ENCODE measurements at regions not wholly inside any gene's neighbourhood (a gene's known extent, or its start where the extent isn't known, plus 50 kb on each side); places are given as distances from the start of the nearest gene placed in this dataset.

- H3K4me1 ChIP-seq (ENCODE audit: insufficient read depth, low read length, poor library complexity, severe bottlenecking) = no peaks in the 10 kb centered on the region
- no peak for DNase-seq (ENCODE audit: low spot score)
- no peak overlapping the region for H3K27ac ChIP-seq (ENCODE audit: low read depth, low read length, poor library complexity, severe bottlenecking)
- ChIA-PET POLR2A (ENCODE audit: low non-redundant PET) (no interaction called here), CTCF (no interaction called here)
- H3K9me3 ChIP-seq (ENCODE audit: low read depth, low read length, poor library complexity, severe bottlenecking) = no peaks in the 10 kb centered on the region
- no peak overlapping the region for H3K4me3 ChIP-seq (ENCODE audit: low read depth, low read length, poor library complexity, severe bottlenecking)
- intact Hi-C loops (cut with micrococcal nuclease; ENCODE audit: unreplicated experiment) = no loop called here
- no peaks in the 10 kb centered on the region for H3K36me3 ChIP-seq (ENCODE audit: insufficient read depth, low read length, poor library complexity, severe bottlenecking)
- peaks cover 30% of the 10 kb centered on the region for H3K27me3 ChIP-seq (replicated peaks; ENCODE audit: insufficient read depth, low read depth, low read length, poor library complexity)
- BruUV-seq (replicated peaks) = no TSS peak
- TF ChIP-seq CTCF (conservative IDR thresholded peaks at IDR 0.05; ENCODE audit: low read depth, low read length) (no peak), EZH2 (IDR thresholded peaks at IDR 0.05; ENCODE audit: borderline replicate concordance, low read depth, low read length, poor library complexity, severe bottlenecking) (no peak)
Observed at GRCh38 chr15:39363761-39364586, 216.9 kb upstream of the THBS1 start.

- intact Hi-C loops (cut with micrococcal nuclease; ENCODE audit: unreplicated experiment) = no loop called here
- BruUV-seq (replicated peaks) = no TSS peak
- no peaks in the 10 kb centered on the region for H3K9me3 ChIP-seq (ENCODE audit: low read depth, low read length, poor library complexity, severe bottlenecking)
- H3K27ac ChIP-seq (ENCODE audit: low read depth, low read length, poor library complexity, severe bottlenecking) = no peak overlapping the region
- no peaks in the 10 kb centered on the region for H3K4me1 ChIP-seq (ENCODE audit: insufficient read depth, low read length, poor library complexity, severe bottlenecking)
- no peak for DNase-seq (ENCODE audit: low spot score)
- no peak overlapping the region for H3K4me3 ChIP-seq (ENCODE audit: low read depth, low read length, poor library complexity, severe bottlenecking)
- H3K36me3 ChIP-seq (ENCODE audit: insufficient read depth, low read length, poor library complexity, severe bottlenecking) = no peaks in the 10 kb centered on the region
- ChIA-PET POLR2A (ENCODE audit: low non-redundant PET) (no interaction called here), CTCF (no interaction called here)
- H3K27me3 ChIP-seq (replicated peaks; ENCODE audit: insufficient read depth, low read depth, low read length, poor library complexity) = peaks cover 30% of the 10 kb centered on the region
- TF ChIP-seq EZH2 (IDR thresholded peaks at IDR 0.05; ENCODE audit: borderline replicate concordance, low read depth, low read length, poor library complexity, severe bottlenecking) (no peak), CTCF (conservative IDR thresholded peaks at IDR 0.05; ENCODE audit: low read depth, low read length) (no peak)
Observed at GRCh38 chr15:39364721-39365120, 216.2 kb upstream of the THBS1 start.

GRCh38 chr15:39365161-39365560, 215.7 kb upstream of the THBS1 start:
- Histone ChIP-seq H3K27ac (ENCODE audit: low read depth, low read length, poor library complexity, severe bottlenecking) (no peak overlapping the region), H3K4me3 (ENCODE audit: low read depth, low read length, poor library complexity, severe bottlenecking) (no peak overlapping the region), H3K9me3 (ENCODE audit: low read depth, low read length, poor library complexity, severe bottlenecking) (no peaks in the 10 kb centered on the region), H3K36me3 (ENCODE audit: insufficient read depth, low read length, poor library complexity, severe bottlenecking) (no peaks in the 10 kb centered on the region), H3K27me3 (replicated peaks; ENCODE audit: insufficient read depth, low read depth, low read length, poor library complexity) (peaks cover 30% of the 10 kb centered on the region), H3K4me1 (ENCODE audit: insufficient read depth, low read length, poor library complexity, severe bottlenecking) (no peaks in the 10 kb centered on the region)
- ChIA-PET POLR2A (ENCODE audit: low non-redundant PET) (no interaction called here), CTCF (no interaction called here)
- TF ChIP-seq CTCF (conservative IDR thresholded peaks at IDR 0.05; ENCODE audit: low read depth, low read length) (no peak), EZH2 (IDR thresholded peaks at IDR 0.05; ENCODE audit: borderline replicate concordance, low read depth, low read length, poor library complexity, severe bottlenecking) (no peak)
- no TSS peak for BruUV-seq (replicated peaks)
- intact Hi-C loops (cut with micrococcal nuclease; ENCODE audit: unreplicated experiment) = no loop called here
- no peak for DNase-seq (ENCODE audit: low spot score)
